Stimulated activated naive B cell treated with anti-CD40 and anti-IgM and Interleukin-4, amounts not matched to agents 10 μg/mL and 1 μg/mL and 100 μg/mL, for 72 hours (primary cell): ENCODE measurements at regions not wholly inside any gene's neighbourhood (a gene's known extent, or its start where the extent isn't known, plus 50 kb on each side); places are given as distances from the start of the nearest gene placed in this dataset.

Source experiments
- ATAC-seq, 2 donors: fragments of 150-1000 bp; cut with Tn5 transposase; replicated peaks; 2 replicates each; pipeline ENCODE4 v1.10.0; 2021; ENCODE audit warnings: moderate library complexity in 1 of 2
- DNase-seq: peaks from one replicate; pipeline ENCODE4 v3.0.0; 2021
- H3K27ac Mint-ChIP-seq: one replicate; pipeline ENCODE4 v1.8.0; 2022; ENCODE audit warnings: mild to moderate bottlenecking, mixed read lengths
- H3K27me3 Mint-ChIP-seq, 2 donors: one replicate each; pipeline ENCODE4 v1.8.0; 2022; ENCODE audit warnings: mixed read lengths in 2 of 2
- H3K36me3 Mint-ChIP-seq, 2 donors: one replicate each; pipeline ENCODE4 v1.8.0; 2022; ENCODE audit warnings: mixed read lengths in 2 of 2, mild to moderate bottlenecking in 1 of 2
- H3K4me1 Mint-ChIP-seq, 2 donors: one replicate each; pipeline ENCODE4 v1.8.0; 2022; ENCODE audit warnings: mixed read lengths in 2 of 2, mild to moderate bottlenecking in 1 of 2
- H3K4me3 Mint-ChIP-seq, 2 donors: one replicate each; pipeline ENCODE4 v1.8.0; 2022; ENCODE audit warnings: mild to moderate bottlenecking in 2 of 2, mixed read lengths in 2 of 2, moderate library complexity in 1 of 2
- H3K9me3 Mint-ChIP-seq, 2 donors: one replicate each; pipeline ENCODE4 v1.8.0; 2022; ENCODE audit warnings: mixed read lengths in 2 of 2, mild to moderate bottlenecking in 1 of 2

GRCh38 chr18:78856569-78857313, 122.9 kb upstream of the SALL3 start:
- H3K4me3 Mint-ChIP-seq = no peak overlapping the region
- DNase-seq (no peak), ATAC-seq (no peak)
- H3K9me3 Mint-ChIP-seq = peaks cover 4 to 10% of the 10 kb centered on the region in 2 donors
- H3K27me3 Mint-ChIP-seq = peaks cover 5 to 15% of the 10 kb centered on the region in 2 donors
- no peak overlapping the region for H3K27ac Mint-ChIP-seq
- H3K4me1 Mint-ChIP-seq = no peaks in the 10 kb centered on the region
- H3K36me3 Mint-ChIP-seq = no peaks in the 10 kb centered on the region

DNA sequence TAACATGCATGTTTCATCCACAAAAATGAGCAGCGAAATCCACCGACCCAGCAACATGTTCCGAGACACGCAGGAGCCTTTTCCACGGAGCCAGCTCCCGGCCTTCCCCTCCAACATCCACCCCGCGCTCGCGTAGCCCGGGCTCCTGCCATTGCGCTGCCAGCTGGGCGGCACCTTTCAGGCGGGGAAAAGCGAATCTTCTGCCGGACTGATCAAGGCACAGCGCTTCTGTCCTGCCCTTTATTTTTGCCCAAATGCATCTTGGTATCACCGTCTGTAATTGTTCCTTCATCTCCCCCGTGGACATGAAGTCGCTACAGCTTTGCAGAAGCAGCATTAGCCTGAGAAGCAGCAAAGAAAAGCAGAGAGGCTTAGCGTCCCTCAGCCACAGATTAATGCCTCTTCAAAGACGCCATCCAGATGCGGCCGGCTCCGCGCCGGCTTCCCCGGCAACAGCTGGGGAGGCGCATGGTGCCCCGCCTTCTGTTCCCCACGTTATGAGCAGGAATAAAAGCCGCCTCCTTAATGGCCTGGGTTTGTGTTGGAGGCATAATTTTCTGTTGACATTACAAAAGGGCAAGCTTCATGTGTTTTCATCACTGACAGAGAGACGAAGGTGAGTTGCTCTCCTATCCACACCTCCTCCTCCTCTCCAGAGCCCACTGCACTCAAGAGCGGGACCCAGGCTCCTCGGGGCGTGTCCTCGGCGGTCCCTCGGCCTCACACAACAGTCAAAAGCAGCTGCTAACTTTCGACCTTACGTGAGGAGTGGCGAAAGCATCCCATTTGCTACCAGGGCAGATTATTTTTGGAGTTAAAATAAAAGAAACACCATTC, 122.1 kb upstream of the SALL3 start:
- peaks cover 4 to 9% of the 10 kb centered on the region in 2 donors for H3K9me3 Mint-ChIP-seq
- ATAC-seq (no peak), DNase-seq (no peak)
- H3K4me1 Mint-ChIP-seq = no peaks in the 10 kb centered on the region
- H3K27ac Mint-ChIP-seq = no peak overlapping the region
- H3K4me3 Mint-ChIP-seq = no peak overlapping the region
- H3K27me3 Mint-ChIP-seq = peaks cover 5 to 20% of the 10 kb centered on the region in 2 donors
- no peaks in the 10 kb centered on the region for H3K36me3 Mint-ChIP-seq

DNA sequence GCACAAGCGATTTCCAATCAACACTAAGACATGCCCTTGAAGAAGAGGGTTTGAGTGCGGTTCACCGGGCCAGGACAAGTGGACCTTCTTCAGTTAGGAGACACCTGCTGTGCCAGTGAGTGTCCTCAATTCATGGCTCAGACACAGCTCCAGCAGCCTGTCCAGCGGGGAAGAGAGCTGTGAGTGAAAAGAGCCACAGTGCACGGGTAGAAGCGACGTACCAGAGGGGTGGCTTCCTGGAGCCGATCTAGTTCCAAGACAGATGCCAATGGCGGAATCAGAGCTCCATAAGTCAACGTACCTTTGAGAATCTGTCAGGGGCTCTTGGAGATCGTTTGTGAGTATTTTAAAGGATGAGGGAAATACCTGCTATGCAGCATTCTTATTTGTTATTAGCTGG, 119.9 kb upstream of the SALL3 start:
- no peak for ATAC-seq

GRCh38 chr18:78860117-78860516, 119.5 kb upstream of the SALL3 start:
- H3K27me3 Mint-ChIP-seq = peaks cover 8 to 20% of the 10 kb centered on the region in 2 donors
- H3K36me3 Mint-ChIP-seq = no peaks in the 10 kb centered on the region
- no peak overlapping the region for H3K4me3 Mint-ChIP-seq
- H3K27ac Mint-ChIP-seq = no peak overlapping the region
- no peak for DNase-seq
- no peaks in the 10 kb centered on the region for H3K4me1 Mint-ChIP-seq
- ATAC-seq = no peak
- H3K9me3 Mint-ChIP-seq = peaks cover 0 to 2% of the 10 kb centered on the region in 2 donors

More for the DNA sequence above, 119.9 kb upstream of the SALL3 start:
- H3K4me1 Mint-ChIP-seq = no peaks in the 10 kb centered on the region
- no peaks in the 10 kb centered on the region for H3K36me3 Mint-ChIP-seq
- peaks cover 0 to 4% of the 10 kb centered on the region in 2 donors for H3K9me3 Mint-ChIP-seq
- peaks cover 10 to 20% of the 10 kb centered on the region in 2 donors for H3K27me3 Mint-ChIP-seq
- H3K27ac Mint-ChIP-seq = no peak overlapping the region
- H3K4me3 Mint-ChIP-seq = no peak overlapping the region
- DNase-seq = no peak

- Mint-ChIP-seq H3K4me1 (no peaks in the 10 kb centered on the region), H3K4me3 (no peak overlapping the region)
- no peak for DNase-seq
These were observed 118.5 kb upstream of the SALL3 start for GRCh38 chr18:78861116-78861515.

GRCh38 chr18:78861706-78862105, 117.9 kb upstream of the SALL3 start:
- Mint-ChIP-seq H3K9me3 (no peaks in the 10 kb centered on the region), H3K4me1 (no peaks in the 10 kb centered on the region), H3K4me3 (no peak overlapping the region), H3K36me3 (no peaks in the 10 kb centered on the region), H3K27me3 (peaks cover 8 to 20% of the 10 kb centered on the region in 2 donors), H3K27ac (no peak overlapping the region)
- ATAC-seq (no peak), DNase-seq (no peak)

More at GRCh38 chr18:78861116-78861515, 118.5 kb upstream of the SALL3 start:
- no peak for ATAC-seq
- Mint-ChIP-seq H3K36me3 (no peaks in the 10 kb centered on the region), H3K9me3 (no peaks in the 10 kb centered on the region), H3K27me3 (peaks cover 8 to 20% of the 10 kb centered on the region in 2 donors), H3K27ac (no peak overlapping the region)

GRCh38 chr18:78862395-78862794, 117.2 kb upstream of the SALL3 start:
- Mint-ChIP-seq H3K36me3 (no peaks in the 10 kb centered on the region), H3K27me3 (peaks cover 8 to 20% of the 10 kb centered on the region in 2 donors)

DNA sequence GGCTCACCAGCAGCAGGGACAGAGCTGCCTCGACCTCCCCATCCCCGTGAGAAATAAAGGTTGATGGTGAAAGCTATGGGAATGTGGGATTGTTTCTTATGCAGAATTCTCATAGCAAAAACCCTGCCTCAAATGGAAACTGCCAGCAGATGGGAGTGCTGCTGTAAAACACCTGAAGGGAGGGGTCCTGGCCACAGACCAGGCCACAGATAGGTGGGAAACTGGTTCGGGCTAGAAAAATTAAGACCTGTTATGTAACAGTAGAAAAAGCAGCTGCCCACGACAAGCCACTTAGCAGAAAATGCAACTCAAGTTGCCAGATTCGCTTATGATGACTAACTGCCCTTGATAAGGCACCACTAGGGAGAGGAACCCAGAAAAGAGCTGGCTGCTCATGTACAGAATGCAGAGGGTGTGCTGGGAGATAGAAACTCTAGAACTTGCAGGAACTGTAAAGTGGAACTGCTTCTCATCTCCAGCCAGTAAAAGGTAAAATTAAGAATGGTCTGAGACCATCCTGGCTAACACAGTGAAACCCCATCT, 114.5 kb upstream of the SALL3 start:
- Mint-ChIP-seq H3K27me3 (peaks cover 8 to 14% of the 10 kb centered on the region in 2 donors), H3K9me3 (no peaks in the 10 kb centered on the region), H3K36me3 (no peaks in the 10 kb centered on the region), H3K4me1 (no peaks in the 10 kb centered on the region), H3K27ac (no peak overlapping the region), H3K4me3 (no peak overlapping the region)
- DNase-seq (no peak), ATAC-seq (no peak)

More at GRCh38 chr18:78862395-78862794, 117.2 kb upstream of the SALL3 start:
- no peak overlapping the region for H3K4me3 Mint-ChIP-seq
- no peak overlapping the region for H3K27ac Mint-ChIP-seq
- no peak for DNase-seq
- H3K9me3 Mint-ChIP-seq = no peaks in the 10 kb centered on the region
- no peaks in the 10 kb centered on the region for H3K4me1 Mint-ChIP-seq
- no peak for ATAC-seq

- Mint-ChIP-seq H3K4me1 (no peaks in the 10 kb centered on the region), H3K9me3 (no peaks in the 10 kb centered on the region), H3K36me3 (no peaks in the 10 kb centered on the region), H3K27ac (no peak overlapping the region), H3K4me3 (no peak overlapping the region), H3K27me3 (peaks cover 8 to 10% of the 10 kb centered on the region in 2 donors)
- DNase-seq (no peak), ATAC-seq (no peak)
These were observed 113.8 kb upstream of the SALL3 start for GRCh38 chr18:78865771-78866310.

- DNase-seq (no peak), ATAC-seq (no peak)
- no peak overlapping the region for H3K27ac Mint-ChIP-seq
- no peak overlapping the region for H3K4me3 Mint-ChIP-seq
- H3K27me3 Mint-ChIP-seq = peaks cover under 1 to 8% of the 10 kb centered on the region in 2 donors
- no peaks in the 10 kb centered on the region for H3K36me3 Mint-ChIP-seq
- H3K4me1 Mint-ChIP-seq = no peaks in the 10 kb centered on the region
- H3K9me3 Mint-ChIP-seq = no peaks in the 10 kb centered on the region
These were observed 112.5 kb upstream of the SALL3 start for GRCh38 chr18:78867131-78867530.

DNA sequence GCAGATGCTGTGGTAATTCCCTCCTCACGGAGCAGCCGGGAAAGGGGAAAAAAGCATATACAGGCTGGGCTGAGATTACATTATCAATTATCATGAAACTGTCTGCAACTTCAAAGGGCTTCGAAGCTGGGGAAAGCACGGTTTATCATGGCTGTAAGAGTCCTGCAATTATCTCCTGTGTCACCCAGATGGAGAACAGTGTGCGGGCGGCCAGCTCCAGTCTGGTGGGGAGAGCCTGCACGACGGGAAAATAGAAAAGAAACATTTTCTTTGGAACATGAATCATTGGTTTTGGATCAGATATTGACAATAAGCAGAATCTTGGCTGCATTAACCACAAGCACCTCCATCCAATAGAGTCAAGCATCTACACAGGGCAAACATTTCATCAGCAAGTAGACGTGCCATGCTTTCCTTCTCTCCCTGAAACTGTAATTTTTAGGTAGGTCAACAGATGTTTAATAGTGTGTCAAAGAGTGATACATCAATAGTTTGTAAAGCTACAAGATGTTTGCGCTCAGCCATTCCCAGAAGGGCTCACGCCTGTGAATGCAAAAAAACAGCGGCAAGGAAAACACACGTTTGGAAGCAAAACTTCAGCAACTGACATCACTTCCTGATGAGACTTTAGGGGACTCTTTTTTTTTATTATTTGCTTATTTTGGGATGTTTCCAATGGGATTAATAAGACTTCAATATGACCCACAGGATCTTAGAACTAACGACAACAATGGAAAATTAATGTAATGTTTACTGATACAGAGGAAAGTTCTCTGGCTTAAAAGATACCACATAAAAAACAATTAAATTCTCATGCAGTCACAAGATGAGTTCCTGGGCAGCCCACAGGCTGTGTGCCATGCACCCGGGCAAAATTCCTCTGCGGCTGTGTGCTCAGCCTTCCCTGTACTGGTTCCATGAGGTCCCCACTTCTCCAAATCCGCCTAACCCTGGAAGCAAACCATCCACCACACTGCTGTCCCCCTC, 111.0 kb upstream of the SALL3 start:
- H3K27me3 Mint-ChIP-seq = no peaks in the 10 kb centered on the region
- no peaks in the 10 kb centered on the region for H3K4me1 Mint-ChIP-seq
- H3K4me3 Mint-ChIP-seq = no peak overlapping the region
- no peak for ATAC-seq
- no peaks in the 10 kb centered on the region for H3K9me3 Mint-ChIP-seq
- no peaks in the 10 kb centered on the region for H3K36me3 Mint-ChIP-seq
- DNase-seq = no peak
- no peak overlapping the region for H3K27ac Mint-ChIP-seq

- peaks cover 4 to 11% of the 10 kb centered on the region in 2 donors for H3K27me3 Mint-ChIP-seq
- no peaks in the 10 kb centered on the region for H3K36me3 Mint-ChIP-seq
- H3K4me3 Mint-ChIP-seq = no peak overlapping the region
- ATAC-seq (no peak), DNase-seq (no peak)
- H3K9me3 Mint-ChIP-seq = no peaks in the 10 kb centered on the region
- no peak overlapping the region for H3K27ac Mint-ChIP-seq
- H3K4me1 Mint-ChIP-seq = no peaks in the 10 kb centered on the region
These were observed 108.0 kb upstream of the SALL3 start for GRCh38 chr18:78871618-78872017.

- H3K27me3 Mint-ChIP-seq = peaks cover 10 to 15% of the 10 kb centered on the region in 2 donors
- no peaks in the 10 kb centered on the region for H3K36me3 Mint-ChIP-seq
- H3K27ac Mint-ChIP-seq = no peak overlapping the region
- DNase-seq (no peak), ATAC-seq (no peak)
- H3K9me3 Mint-ChIP-seq = no peaks in the 10 kb centered on the region
- no peak overlapping the region for H3K4me3 Mint-ChIP-seq
- no peaks in the 10 kb centered on the region for H3K4me1 Mint-ChIP-seq
These were observed 105.6 kb upstream of the SALL3 start for GRCh38 chr18:78873926-78874500.
